ENCODE measurements at regions not wholly inside any gene's neighbourhood (a gene's known extent, or its start where the extent isn't known, plus 50 kb on each side); places are given as distances from the start of the nearest gene placed in this dataset.

- intact Hi-C loops (cut with DNase I; ENCODE audit: low total_unique reads): no loop called here
- Histone ChIP-seq H3K27me3 (no peaks in the 10 kb centered on the region), H3K4me3 (no peak overlapping the region), H3K4me1 (peaks cover 0 to 6% of the 10 kb centered on the region in 2 donors), H3K36me3 (no peaks in the 10 kb centered on the region), H3K9me3 (no peaks in the 10 kb centered on the region), H3K27ac (no peak overlapping the region)
- ATAC-seq: no peak
- in situ Hi-C loops (cut with MboI; ENCODE audit: low sequenced_read_pairs in 4 of 4): no loop called here
- TF ChIP-seq POLR2A (IDR thresholded peaks at IDR 0.05): no peak
- TF ChIP-seq, protein P1, sequence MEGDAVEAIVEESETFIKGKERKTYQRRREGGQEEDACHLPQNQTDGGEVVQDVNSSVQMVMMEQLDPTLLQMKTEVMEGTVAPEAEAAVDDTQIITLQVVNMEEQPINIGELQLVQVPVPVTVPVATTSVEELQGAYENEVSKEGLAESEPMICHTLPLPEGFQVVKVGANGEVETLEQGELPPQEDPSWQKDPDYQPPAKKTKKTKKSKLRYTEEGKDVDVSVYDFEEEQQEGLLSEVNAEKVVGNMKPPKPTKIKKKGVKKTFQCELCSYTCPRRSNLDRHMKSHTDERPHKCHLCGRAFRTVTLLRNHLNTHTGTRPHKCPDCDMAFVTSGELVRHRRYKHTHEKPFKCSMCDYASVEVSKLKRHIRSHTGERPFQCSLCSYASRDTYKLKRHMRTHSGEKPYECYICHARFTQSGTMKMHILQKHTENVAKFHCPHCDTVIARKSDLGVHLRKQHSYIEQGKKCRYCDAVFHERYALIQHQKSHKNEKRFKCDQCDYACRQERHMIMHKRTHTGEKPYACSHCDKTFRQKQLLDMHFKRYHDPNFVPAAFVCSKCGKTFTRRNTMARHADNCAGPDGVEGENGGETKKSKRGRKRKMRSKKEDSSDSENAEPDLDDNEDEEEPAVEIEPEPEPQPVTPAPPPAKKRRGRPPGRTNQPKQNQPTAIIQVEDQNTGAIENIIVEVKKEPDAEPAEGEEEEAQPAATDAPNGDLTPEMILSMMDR (IDR thresholded peaks at IDR 0.05 in 4 of 5, conservative IDR thresholded peaks at IDR 0.05 in 1 of 5): no peak
- DNase-seq: no peak
These were observed 191.2 kb upstream of the PREP start for GRCh38 chr6:105593805-105594671.

- ATAC-seq (no peak), DNase-seq (no peak)
- intact Hi-C loops (cut with DNase I; ENCODE audit: low total_unique reads) (no loop called here), in situ Hi-C loops (cut with MboI; ENCODE audit: low sequenced_read_pairs in 4 of 4) (no loop called here)
- no peaks in the 10 kb centered on the region for H3K9me3 ChIP-seq
- H3K4me3 ChIP-seq: no peak overlapping the region
- H3K27me3 ChIP-seq: no peaks in the 10 kb centered on the region
- no peak overlapping the region for H3K27ac ChIP-seq
- TF ChIP-seq, protein P1 (IDR thresholded peaks at IDR 0.05 in 4 of 5, conservative IDR thresholded peaks at IDR 0.05 in 1 of 5): no peak
- no peak for TF ChIP-seq POLR2A (IDR thresholded peaks at IDR 0.05)
- H3K4me1 ChIP-seq: peaks cover 0 to 6% of the 10 kb centered on the region in 2 donors
- H3K36me3 ChIP-seq: no peaks in the 10 kb centered on the region
These were observed 190.3 kb upstream of the PREP start for GRCh38 chr6:105593056-105593690.

GRCh38 chr6:105592329-105592728, 189.4 kb upstream of the PREP start:
- DNase-seq: no peak
- no peaks in the 10 kb centered on the region for H3K36me3 ChIP-seq
- ATAC-seq: no peak
- H3K9me3 ChIP-seq: no peaks in the 10 kb centered on the region
- intact Hi-C loops (cut with DNase I; ENCODE audit: low total_unique reads) (no loop called here), in situ Hi-C loops (cut with MboI; ENCODE audit: low sequenced_read_pairs in 4 of 4) (no loop called here)
- TF ChIP-seq POLR2A (IDR thresholded peaks at IDR 0.05): no peak
- TF ChIP-seq, protein P1 (IDR thresholded peaks at IDR 0.05 in 4 of 5, conservative IDR thresholded peaks at IDR 0.05 in 1 of 5): no peak
- H3K27me3 ChIP-seq: no peaks in the 10 kb centered on the region
- no peak overlapping the region for H3K27ac ChIP-seq
- H3K4me1 ChIP-seq: peaks cover 0 to 6% of the 10 kb centered on the region in 2 donors
- no peak overlapping the region for H3K4me3 ChIP-seq

DNA sequence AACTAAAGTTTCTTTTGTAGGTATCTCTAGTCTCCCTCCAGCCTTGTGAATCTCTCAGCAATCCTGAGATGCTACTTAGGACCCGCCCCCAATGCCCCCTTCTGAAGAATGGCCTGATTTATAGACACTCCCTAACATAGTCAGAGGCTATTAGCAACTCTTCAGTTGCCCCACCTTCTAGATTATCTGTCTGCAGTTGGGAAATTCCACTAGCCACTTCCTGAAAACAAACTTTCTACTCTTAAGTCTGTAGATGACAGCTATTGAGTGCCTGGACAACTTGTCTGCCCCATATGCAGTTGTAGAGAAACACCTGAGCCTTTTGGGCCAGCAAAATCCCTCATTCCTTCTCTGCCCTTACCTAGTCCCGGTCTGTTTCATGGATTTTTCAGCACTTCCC, 188.2 kb upstream of the PREP start:
- intact Hi-C loops (cut with DNase I; ENCODE audit: low total_unique reads): no loop called here
- H3K36me3 ChIP-seq: no peaks in the 10 kb centered on the region
- peaks cover 0 to 6% of the 10 kb centered on the region in 2 donors for H3K4me1 ChIP-seq
- no peak overlapping the region for H3K4me3 ChIP-seq
- no peak overlapping the region for H3K27ac ChIP-seq
- no peaks in the 10 kb centered on the region for H3K9me3 ChIP-seq
- no peak for ATAC-seq
- no peak for DNase-seq
- in situ Hi-C loops (cut with MboI; ENCODE audit: low sequenced_read_pairs in 4 of 4): no loop called here
- H3K27me3 ChIP-seq: no peaks in the 10 kb centered on the region
- TF ChIP-seq, protein P1 (IDR thresholded peaks at IDR 0.05 in 4 of 5, conservative IDR thresholded peaks at IDR 0.05 in 1 of 5): no peak
- TF ChIP-seq POLR2A (IDR thresholded peaks at IDR 0.05): no peak

Measured in gastrocnemius medialis (tissue), 4 donors.